ENCODE measurements at regions not wholly inside any gene's neighbourhood (a gene's known extent, or its start where the extent isn't known, plus 50 kb on each side); places are given as distances from the start of the nearest gene placed in this dataset.

- TF ChIP-seq CTCF (IDR thresholded peaks at IDR 0.05) (no peak), POLR2A (IDR thresholded peaks at IDR 0.05; ENCODE audit: low read depth) (no peak), POLR2AphosphoS5 (IDR thresholded peaks at IDR 0.05) (no peak)
These were observed 137.2 kb downstream of the PFKFB3 start for GRCh38 chr10:6339891-6340290.
